ENCODE measurements at regions not wholly inside any gene's neighbourhood (a gene's known extent, or its start where the extent isn't known, plus 50 kb on each side); places are given as distances from the start of the nearest gene placed in this dataset.

DNA sequence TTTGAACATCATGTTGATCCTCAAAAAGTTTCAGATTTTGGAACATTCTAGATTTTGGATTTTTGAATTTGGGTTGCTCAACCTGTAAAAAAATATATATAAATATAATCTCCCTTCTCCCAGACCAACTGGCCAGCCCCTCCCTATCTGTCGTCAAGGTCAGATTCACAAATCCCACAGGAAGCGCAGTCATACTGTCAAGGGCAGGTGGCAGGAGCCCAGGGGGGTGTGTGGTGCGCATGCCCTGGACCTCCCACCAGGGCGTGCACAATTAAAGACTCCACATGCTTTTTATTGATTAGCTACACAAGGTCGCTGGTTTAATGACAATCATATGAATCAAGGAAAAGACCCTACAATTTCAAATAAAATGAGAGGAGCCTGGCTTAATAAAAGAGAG is 77.0 kb upstream of the EEPD1 start:
- no peak for DNase-seq

DNA sequence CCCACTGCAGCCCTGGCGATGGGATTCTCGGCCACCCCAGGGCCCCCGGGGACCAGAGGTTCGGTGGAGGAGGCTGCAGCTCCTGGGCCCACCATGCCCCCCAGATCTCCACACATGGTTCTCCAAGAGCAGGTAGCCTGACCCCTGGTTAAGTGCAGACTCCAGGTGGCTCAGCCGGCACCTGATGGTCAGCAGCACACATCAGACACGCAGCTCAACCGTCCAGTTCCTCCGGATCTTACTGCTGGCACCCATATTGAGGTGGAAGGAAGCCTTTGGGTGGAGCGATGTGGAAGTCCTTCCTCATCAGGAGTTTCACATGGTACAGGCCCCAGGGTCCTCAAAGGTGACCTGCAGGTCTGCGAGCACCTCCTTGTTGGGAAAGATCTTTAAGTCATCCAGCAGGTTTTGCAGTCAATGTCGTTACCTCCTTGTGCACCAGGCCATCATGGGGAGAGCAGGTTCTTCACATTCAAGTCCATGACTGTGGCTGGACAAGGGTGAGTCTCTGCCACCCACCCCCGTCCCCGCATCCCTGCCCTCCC is 74.2 kb upstream of the EEPD1 start:
- no peak for DNase-seq

DNA sequence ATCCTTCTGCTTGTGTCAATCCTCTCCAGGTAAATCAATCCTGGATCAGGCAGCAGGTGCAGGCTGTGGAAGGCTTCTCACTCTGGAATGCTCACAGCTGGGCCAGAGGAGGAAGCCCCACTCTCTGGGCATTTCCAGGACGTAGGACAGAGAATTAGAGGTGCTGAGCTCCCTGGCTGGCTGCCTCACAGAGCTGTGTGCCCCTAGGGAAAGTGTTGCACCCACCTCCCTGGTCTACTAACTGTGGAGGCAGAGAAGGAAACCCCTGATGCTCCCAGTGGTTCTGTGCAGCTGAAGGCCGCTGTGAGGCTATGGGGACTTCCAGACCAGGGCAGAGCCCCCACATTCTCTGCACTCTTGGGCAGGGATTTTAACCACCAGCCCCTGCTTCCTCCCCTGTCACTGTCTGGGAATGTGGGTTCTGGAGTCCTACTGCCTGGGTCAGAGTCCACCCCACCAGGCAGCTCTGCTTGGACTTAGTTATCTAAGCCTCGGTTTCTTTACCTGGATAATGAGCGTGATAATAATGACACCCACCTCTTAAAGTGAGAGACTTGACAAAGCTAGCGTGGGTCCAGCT is 73.5 kb upstream of the EEPD1 start:
- no peak for DNase-seq

DNA sequence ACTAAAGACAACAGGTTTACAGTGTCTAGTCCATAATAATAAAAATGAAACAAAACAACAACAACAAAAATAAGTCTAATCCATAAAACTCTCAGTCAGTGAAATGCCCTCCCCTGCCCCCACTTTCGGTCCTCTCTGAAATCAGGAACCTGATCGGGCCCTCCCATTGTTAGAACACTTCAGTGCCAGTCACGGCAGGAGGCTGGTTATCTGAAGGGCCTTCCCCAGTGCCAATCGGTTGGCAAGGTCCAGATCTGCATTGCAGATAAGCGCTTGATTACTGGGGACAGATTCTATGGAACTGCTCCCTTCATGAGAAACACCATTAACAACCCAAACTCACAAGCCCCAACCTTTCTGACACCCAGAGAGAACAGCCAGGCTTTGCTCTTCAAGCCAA is 72.2 kb upstream of the EEPD1 start:
- DNase-seq = no peak

GRCh38 chr7:36082216-36082615 is 70.8 kb upstream of the EEPD1 start:
- no peak for DNase-seq

DNA sequence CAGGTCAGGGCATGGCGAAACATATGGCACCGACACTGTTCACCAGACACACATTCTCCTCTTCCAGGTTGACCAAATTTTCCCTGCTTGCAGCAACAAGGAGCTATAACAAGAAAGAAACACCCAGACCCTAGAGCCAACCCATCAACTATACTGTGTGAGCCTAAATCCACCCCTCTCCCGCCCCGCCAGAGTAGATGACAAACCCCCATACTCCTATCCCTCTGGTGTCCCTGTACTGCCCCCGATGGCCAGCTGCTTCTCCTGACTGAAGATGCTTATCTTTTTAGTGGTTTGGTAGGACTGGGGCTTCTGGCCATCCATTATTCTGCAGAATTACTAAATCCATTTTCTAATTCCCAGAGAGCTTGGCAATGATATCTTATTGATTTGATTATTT is 70.1 kb upstream of the EEPD1 start:
- DNase-seq = no peak

- no peak for DNase-seq
These were observed 69.3 kb upstream of the EEPD1 start for GRCh38 chr7:36083626-36084380.

DNA sequence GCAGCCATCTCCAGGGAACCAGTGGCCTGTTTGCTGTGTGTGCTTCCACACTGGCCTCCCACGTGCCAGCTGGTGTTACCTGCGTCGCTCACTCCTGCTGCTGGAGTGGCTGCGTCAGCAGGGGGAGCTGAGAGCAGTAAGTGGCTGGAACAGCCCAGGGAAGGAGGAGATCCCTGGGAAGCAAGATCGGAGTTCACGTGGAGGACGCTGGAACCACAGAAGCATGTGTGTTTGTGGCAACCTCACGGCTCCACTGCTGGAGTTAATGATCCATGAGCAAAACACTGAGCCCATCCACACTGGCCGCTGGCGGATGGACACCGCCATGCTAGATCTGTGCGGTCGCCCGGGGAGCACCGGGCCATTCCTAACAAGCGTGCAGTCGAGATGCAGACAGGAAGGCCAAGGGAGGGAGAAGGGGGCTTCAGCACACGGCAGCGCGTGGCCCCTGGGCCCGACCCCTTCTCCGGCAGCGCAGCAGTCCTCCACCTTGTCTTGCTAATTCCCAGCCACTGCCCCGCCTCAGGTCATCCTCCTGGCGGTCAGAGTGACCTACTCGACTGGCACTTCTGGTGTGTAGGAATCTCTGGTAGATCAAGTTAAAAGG is 68.5 kb upstream of the EEPD1 start:
- DNase-seq = no peak

DNA sequence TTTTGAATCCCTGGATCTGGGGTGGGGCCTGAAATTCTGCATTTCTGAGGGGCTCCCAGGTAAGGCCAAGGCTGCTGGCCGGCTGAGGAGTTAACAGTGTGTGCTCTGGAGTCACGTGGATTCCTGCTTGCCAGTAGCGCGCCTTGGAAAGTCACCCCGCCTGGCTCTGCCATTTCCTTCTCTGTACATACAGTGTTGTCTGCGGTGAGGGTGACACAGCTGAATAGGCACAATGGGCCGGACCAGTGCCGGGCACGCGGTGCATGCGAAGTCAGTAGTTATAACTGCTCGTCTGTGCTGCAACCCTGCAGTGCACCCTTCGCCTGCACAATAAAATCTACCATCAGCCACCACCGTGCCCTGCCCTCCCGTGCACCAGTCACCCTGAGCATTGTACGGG is 68.0 kb upstream of the EEPD1 start:
- no peak for DNase-seq

- no peak for DNase-seq
These were observed 66.5 kb upstream of the EEPD1 start for GRCh38 chr7:36086571-36086970.

GRCh38 chr7:36088553-36088952 is 64.5 kb upstream of the EEPD1 start:
- no peak for DNase-seq

DNA sequence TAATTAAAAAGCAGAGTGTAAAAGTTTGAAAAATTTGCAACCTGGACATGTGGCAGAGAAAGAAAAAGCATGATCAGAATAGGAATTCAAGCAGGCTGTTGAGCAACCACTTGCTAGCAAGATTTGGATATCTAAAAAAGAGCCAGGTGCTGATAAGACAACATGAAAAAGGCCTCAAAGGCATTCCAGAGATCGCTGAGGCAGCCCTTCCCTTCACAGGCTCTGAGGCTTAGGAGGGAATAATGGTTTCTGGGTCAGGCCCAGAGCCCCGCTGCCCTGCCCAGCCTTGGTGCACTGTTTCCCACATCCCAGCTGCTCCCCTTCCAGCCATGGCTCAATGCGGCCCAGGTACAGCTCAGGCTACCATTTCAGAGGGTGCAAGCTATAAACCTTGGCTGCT is 64.1 kb upstream of the EEPD1 start:
- DNase-seq = no peak

DNA sequence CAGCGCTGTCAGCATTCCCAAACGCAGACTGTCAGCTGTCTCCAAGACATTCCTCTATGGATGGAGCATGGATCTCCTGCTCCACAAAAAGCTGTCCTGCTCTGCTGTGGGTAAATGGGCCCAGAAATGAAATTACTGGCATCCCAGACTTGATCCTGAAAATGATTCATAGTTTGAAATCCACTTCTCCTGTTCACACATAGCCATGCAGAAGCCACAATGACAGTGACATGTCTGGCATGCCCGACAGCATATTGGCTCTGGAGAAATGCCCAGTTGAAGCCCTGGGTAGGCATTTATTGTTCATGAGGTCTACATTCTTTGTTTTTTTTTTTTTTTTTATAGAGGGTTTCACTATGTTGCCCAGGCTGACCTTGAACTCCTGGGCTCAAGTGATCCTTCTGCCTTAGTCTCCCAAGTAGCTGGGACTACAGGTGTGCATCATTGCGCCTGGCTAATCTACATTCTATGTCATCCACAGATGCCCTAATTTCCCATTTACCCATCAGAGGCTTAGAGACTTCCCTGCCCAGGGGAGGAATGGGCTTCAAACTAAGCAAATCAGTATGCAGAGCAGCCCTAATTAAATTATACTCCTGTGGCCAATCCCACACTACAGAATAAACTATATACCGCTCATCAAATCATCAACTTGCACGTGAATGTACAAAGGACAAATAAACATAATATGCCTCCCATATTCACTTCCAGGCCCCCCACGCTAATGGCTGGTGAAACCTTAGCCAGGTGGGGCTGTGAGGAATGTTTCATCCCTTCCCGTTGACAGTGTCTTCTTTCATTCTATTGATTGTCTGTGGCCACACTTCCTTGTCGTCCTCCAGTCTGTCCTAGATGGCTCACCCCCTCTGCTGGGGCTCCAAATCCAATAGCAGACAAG is 61.8 kb upstream of the EEPD1 start:
- no peak for DNase-seq

GRCh38 chr7:36091874-36092176 is 61.2 kb upstream of the EEPD1 start:
- DNase-seq = no peak

- no peak for DNase-seq
These were observed 60.8 kb upstream of the EEPD1 start for GRCh38 chr7:36092221-36092771.

GRCh38 chr7:36096460-36097095 is 56.5 kb upstream of the EEPD1 start:
- DNase-seq = no peak

DNA sequence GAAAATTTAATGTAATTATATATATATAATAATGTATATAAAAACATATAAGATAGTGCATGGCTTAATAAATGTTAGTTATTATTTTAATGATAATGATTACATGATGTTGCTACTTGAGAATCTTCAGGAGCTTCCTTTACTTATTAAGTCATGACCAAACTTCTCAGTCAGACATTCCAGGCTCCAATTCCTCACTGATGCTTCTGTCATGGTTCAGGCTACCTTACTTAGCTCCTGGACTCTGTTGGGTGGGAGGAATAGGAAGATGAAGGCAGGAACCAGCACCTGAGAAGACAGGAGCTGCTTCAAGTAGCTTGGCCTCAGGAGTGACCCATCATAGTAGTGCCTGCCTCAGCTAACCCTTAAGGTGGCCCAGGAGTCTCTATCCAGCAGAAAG is 55.0 kb upstream of the EEPD1 start:
- DNase-seq = no peak

DNA sequence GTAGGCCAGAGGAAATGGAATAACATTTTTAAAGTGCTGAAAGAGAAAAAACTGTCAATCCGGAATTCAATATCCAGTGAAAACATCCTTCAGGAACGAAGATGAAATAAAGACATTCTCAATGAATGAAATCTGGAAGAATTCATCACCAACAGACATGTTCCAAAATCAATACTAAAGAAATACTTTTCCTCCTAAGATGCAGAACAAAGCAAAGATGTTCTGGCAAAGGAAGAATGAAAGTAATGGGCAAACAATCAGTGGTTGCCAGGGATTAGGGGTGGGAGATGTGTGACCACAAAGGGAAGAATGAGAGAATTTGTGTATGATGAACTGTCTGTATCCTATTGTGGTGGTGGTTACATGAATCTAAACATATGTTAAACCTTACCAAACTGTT is 52.8 kb upstream of the EEPD1 start:
- no peak for DNase-seq

DNA sequence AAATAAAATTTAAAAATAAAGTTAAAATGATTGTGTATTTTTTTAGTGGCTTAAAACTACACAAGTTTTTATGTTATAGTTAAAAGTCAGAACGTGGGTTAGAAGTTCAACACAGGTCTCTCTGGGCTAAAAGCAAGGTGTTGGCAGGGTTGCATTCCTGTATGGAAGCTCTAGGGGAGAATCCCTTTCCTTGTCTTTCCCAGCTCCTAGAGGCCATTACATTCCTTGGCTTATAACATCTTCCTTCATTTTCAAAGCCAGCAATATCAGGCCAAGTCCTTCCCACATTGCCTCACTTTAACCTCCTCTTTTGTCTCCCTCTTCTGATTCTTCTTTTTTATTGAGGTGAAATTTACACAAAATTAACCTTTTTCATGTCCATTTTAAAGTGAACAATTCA is 52.4 kb upstream of the EEPD1 start:
- DNase-seq = no peak
